SU-DHL-6 (cell line): ENCODE measurements at regions not wholly inside any gene's neighbourhood (a gene's known extent, or its start where the extent isn't known, plus 50 kb on each side); places are given as distances from the start of the nearest gene placed in this dataset.
"Not testable (repeated sequence)": the region's sequence is repeated elsewhere in the genome, so short reads cannot be mapped to it uniquely, and the experiment has no call there.

Source experiments
- EZH2phosphoT487 ChIP-seq: fragments of 200-600 bp; sonication (generic), shearing (Covaris generic); conservative IDR thresholded peaks from 2 replicates; pipeline ENCODE4 v1.6.1; 2018; ENCODE audit warnings: mild to moderate bottlenecking, antibody characterized with exemption, low read length, moderate library complexity, mixed read lengths
- TF ChIP-seq, protein P1 (sequence below): fragments of 200-600 bp; sonication (generic); IDR thresholded peaks from one replicate; pipeline ENCODE4 v1.5.1; 2017; ENCODE audit warnings: antibody characterized with exemption, mild to moderate bottlenecking, low read length, moderate library complexity; ENCODE audit not compliant: insufficient read depth, poor library complexity, severe bottlenecking

DNA sequence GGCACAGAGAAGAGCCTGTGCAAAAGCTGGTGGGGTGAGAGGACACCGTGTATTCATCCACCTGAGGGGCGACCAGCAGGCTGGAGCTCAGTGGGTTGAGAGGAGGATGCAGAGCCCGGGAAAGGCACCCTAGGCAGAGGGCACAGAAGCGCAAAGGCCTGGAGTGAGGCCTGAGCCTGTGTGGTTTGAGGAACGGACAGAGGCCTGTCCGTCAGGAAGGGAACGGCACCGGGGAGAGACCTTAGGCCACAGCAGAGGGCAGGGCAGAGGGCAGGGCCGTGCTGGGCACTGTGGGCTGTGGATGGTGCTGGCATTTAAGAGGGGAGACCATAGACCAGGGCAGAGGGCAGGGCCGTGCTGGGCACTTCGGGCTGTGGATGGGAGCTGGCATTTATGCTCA is 59.5 kb upstream of the APOD start:
- TF ChIP-seq, protein P1, sequence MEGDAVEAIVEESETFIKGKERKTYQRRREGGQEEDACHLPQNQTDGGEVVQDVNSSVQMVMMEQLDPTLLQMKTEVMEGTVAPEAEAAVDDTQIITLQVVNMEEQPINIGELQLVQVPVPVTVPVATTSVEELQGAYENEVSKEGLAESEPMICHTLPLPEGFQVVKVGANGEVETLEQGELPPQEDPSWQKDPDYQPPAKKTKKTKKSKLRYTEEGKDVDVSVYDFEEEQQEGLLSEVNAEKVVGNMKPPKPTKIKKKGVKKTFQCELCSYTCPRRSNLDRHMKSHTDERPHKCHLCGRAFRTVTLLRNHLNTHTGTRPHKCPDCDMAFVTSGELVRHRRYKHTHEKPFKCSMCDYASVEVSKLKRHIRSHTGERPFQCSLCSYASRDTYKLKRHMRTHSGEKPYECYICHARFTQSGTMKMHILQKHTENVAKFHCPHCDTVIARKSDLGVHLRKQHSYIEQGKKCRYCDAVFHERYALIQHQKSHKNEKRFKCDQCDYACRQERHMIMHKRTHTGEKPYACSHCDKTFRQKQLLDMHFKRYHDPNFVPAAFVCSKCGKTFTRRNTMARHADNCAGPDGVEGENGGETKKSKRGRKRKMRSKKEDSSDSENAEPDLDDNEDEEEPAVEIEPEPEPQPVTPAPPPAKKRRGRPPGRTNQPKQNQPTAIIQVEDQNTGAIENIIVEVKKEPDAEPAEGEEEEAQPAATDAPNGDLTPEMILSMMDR: not testable (repeated sequence)
- TF ChIP-seq EZH2phosphoT487: not testable (repeated sequence)
